PC-9 (cell line): ENCODE measurements at regions not wholly inside any gene's neighbourhood (a gene's known extent, or its start where the extent isn't known, plus 50 kb on each side); places are given as distances from the start of the nearest gene placed in this dataset.

Experiments used
- CTCF ChIP-seq: fragments of 200-600 bp; sonication (generic); conservative IDR thresholded peaks from 2 replicates; pipeline ENCODE4 v1.6.1; 2017; ENCODE audit warnings: mixed run types, antibody characterized with exemption, mild to moderate bottlenecking, moderate library complexity
- EZH2 ChIP-seq: fragments of 200-600 bp; sonication (generic); IDR thresholded peaks from 2 replicates; pipeline ENCODE4 v1.8.0; 2017; ENCODE audit warnings: antibody characterized with exemption, low read depth

- TF ChIP-seq CTCF = no peak
- no peak for TF ChIP-seq EZH2
Observed at GRCh38 chr2:118457951-118458350, 369.7 kb downstream of the INSIG2 start.
